IMR-90 (cell line): ENCODE measurements at regions not wholly inside any gene's neighbourhood (a gene's known extent, or its start where the extent isn't known, plus 50 kb on each side); places are given as distances from the start of the nearest gene placed in this dataset.

Experiments
- ATAC-seq: fragments of 200-7000 bp; cut with Tn5 transposase; 2 replicates; pipeline ENCODE4 v1.9.1; 2020; ENCODE audit warnings: low read depth, mild to moderate bottlenecking, moderate library complexity
- BruUV-seq: library from RNA; stranded (reverse); fragments of 400-500 nt; replicated peaks from 2 replicates; lab custom pipeline; 2021; lab: Mats Ljungman, UMichigan
- CTCF ChIA-PET: fragments of 300-600 bp; formaldehyde crosslinking; extraction: SDS; loops from one replicate; lab custom pipeline; 2021; ENCODE audit warnings: antibody characterized with exemption; lab: Yijun Ruan, JAX
- POLR2A ChIA-PET: fragments of 300-600 bp; sonication (Branson Sonifier 250); formaldehyde crosslinking; loops from one replicate; lab custom pipeline; 2022; ENCODE audit warnings: antibody characterized with exemption; ENCODE audit not compliant: unreplicated experiment; lab: Charles Lee
- DNase-seq: peaks from one replicate; pipeline ENCODE4 v3.0.0; 2013
- H2AFZ ChIP-seq: replicated peaks from 2 replicates; pipeline ENCODE3; 2013; ENCODE audit warnings: low read length, mild to moderate bottlenecking; ENCODE audit not compliant: poor library complexity
- H2AK5ac ChIP-seq: 2 replicates; pipeline ENCODE4 v1.6.1; 2013; ENCODE audit warnings: low read depth, low read length, inconsistent platforms
- H2AK9ac ChIP-seq: replicated peaks from 2 replicates; pipeline ENCODE3; 2013; ENCODE audit warnings: mild to moderate bottlenecking, low read depth, low read length, moderate library complexity; ENCODE audit not compliant: poor library complexity
- H2BK120ac ChIP-seq: 2 replicates; pipeline ENCODE4 v1.6.1; 2013; ENCODE audit warnings: low read depth, low read length, inconsistent platforms
- H2BK15ac ChIP-seq: 3 replicates; pipeline ENCODE4 v1.6.1; 2013; ENCODE audit warnings: low read depth, low read length, inconsistent platforms
- H2BK20ac ChIP-seq: 2 replicates; pipeline ENCODE4 v1.6.1; 2013; ENCODE audit warnings: low read depth, mild to moderate bottlenecking, inconsistent platforms, low read length, moderate library complexity
- H2BK5ac ChIP-seq: 2 replicates; pipeline ENCODE4 v1.6.1; 2013; ENCODE audit warnings: mild to moderate bottlenecking, low read depth, low read length, inconsistent platforms; ENCODE audit not compliant: poor library complexity, severe bottlenecking
- H3K14ac ChIP-seq: replicated peaks from 2 replicates; pipeline ENCODE4 v1.6.1; 2013; ENCODE audit warnings: low read depth, low read length, inconsistent platforms
- H3K18ac ChIP-seq: 2 replicates; pipeline ENCODE4 v1.6.1; 2013; ENCODE audit warnings: low read depth, low read length, control low read depth
- H3K23ac ChIP-seq: 2 replicates; pipeline ENCODE4 v1.6.1; 2013; ENCODE audit warnings: low read depth, low read length, inconsistent platforms
- H3K27ac ChIP-seq: 2 replicates; pipeline ENCODE4 v1.5.1; 2013; ENCODE audit warnings: mild to moderate bottlenecking, control low read depth, low read length; ENCODE audit not compliant: insufficient read depth
- H3K27me3 ChIP-seq: 2 replicates; pipeline ENCODE4 v1.6.1; 2013; ENCODE audit warnings: low read length; ENCODE audit not compliant: control insufficient read depth, insufficient read depth
- H3K36me3 ChIP-seq: 2 replicates; pipeline ENCODE4 v1.6.1; 2013; ENCODE audit warnings: low read length, mixed read lengths; ENCODE audit not compliant: control insufficient read depth, insufficient read depth
- H3K4ac ChIP-seq: 2 replicates; pipeline ENCODE4 v1.6.1; 2013; ENCODE audit warnings: low read depth, low read length, inconsistent platforms
- H3K4me1 ChIP-seq: 2 replicates; pipeline ENCODE4 v1.6.1; 2013; ENCODE audit warnings: low read length, mixed read lengths; ENCODE audit not compliant: control insufficient read depth, insufficient read depth
- H3K4me2 ChIP-seq: 2 replicates; pipeline ENCODE4 v1.6.1; 2013; ENCODE audit warnings: low read depth, mild to moderate bottlenecking, control low read depth, low read length, moderate library complexity
- H3K4me3 ChIP-seq: 2 replicates; pipeline ENCODE4 v1.5.1; 2013; ENCODE audit warnings: low read depth, mild to moderate bottlenecking, control low read depth, low read length, moderate library complexity; ENCODE audit not compliant: insufficient read depth
- H3K56ac ChIP-seq: 2 replicates; pipeline ENCODE4 v1.6.1; 2013; ENCODE audit warnings: low read length, inconsistent platforms; ENCODE audit not compliant: insufficient read depth; ENCODE audit errors: extremely low read depth
- H3K79me1 ChIP-seq, 2 experiments: 2 replicates each; pipeline ENCODE4 v1.6.1; 2013; ENCODE audit warnings: low read length in 2 of 2, inconsistent platforms in 1 of 2, low read depth in 1 of 2
- H3K9ac ChIP-seq: 2 replicates; pipeline ENCODE4 v1.6.1; 2013; ENCODE audit warnings: low read depth, low read length, control low read depth
- H3K9me1 ChIP-seq: 2 replicates; pipeline ENCODE4 v1.6.1; 2013; ENCODE audit warnings: low read length, inconsistent platforms; ENCODE audit not compliant: insufficient read depth
- H3K9me3 ChIP-seq: 2 replicates; pipeline ENCODE4 v1.6.1; 2013; ENCODE audit warnings: low read length; ENCODE audit not compliant: control insufficient read depth, insufficient read depth
- H4K20me1 ChIP-seq: 2 replicates; pipeline ENCODE4 v1.6.1; 2013; ENCODE audit warnings: low read length, inconsistent platforms; ENCODE audit not compliant: insufficient read depth
- H4K5ac ChIP-seq: 2 replicates; pipeline ENCODE4 v1.6.1; 2013; ENCODE audit warnings: mild to moderate bottlenecking, low read depth, low read length, control low read depth
- H4K8ac ChIP-seq, 2 experiments: 2 replicates each; pipeline ENCODE4 v1.6.1; 2013; ENCODE audit warnings: low read depth in 2 of 2, low read length in 2 of 2, control low read depth in 1 of 2, inconsistent platforms in 1 of 2
- H4K91ac ChIP-seq: 2 replicates; pipeline ENCODE4 v1.6.1; 2013; ENCODE audit warnings: low read depth, low read length, inconsistent platforms; ENCODE audit not compliant: insufficient read depth
- BHLHE40 ChIP-seq: fragments of 150-350 bp; IDR thresholded peaks from 2 replicates; pipeline ENCODE4 v1.6.1; 2016; ENCODE audit warnings: mild to moderate bottlenecking, low read depth, low read length
- NFE2L2 ChIP-seq: fragments of 150-350 bp; IDR thresholded peaks from 2 replicates; pipeline ENCODE4 v1.6.1; 2016; ENCODE audit warnings: low read depth, mild to moderate bottlenecking, low read length
- WGBS, 2 experiments: methylation state at CpG; one replicate each; pipeline versions ENCODE4 v1.1.5 to v1.1.7; 2013; ENCODE audit warnings: missing lambda C conversion rate in 2 of 2; ENCODE audit not compliant: insufficient read length in 1 of 2; ENCODE audit errors: extremely low coverage in 2 of 2; 5-methylcytosine and 5-hydroxymethylcytosine counted together
- dilution Hi-C: fragments of 300-500 bp; cut with HindIII; formaldehyde crosslinking; loops from one replicate; pipeline ENCODE4 v1.14.3; 2018; ENCODE audit warnings: low sequenced_read_pairs; ENCODE audit not compliant: unreplicated experiment
- in situ Hi-C: fragments of 300-500 bp; cut with MboI; formaldehyde crosslinking; loops from 3 replicates; pipeline ENCODE4 v1.14.3; 2019; ENCODE audit warnings: low sequenced_read_pairs, inconsistent platforms, mixed read lengths
- intact Hi-C: fragments of 100-400 bp; cut with micrococcal nuclease; formaldehyde crosslinking; loops from 2 replicates; pipeline ENCODE4 v1.10.0; 2022

- H3K23ac ChIP-seq = no peak overlapping the region
- dilution Hi-C loops = no loop called here
- no peaks in the 10 kb centered on the region for H3K4me1 ChIP-seq
- H4K5ac ChIP-seq = no peak overlapping the region
- H2BK120ac ChIP-seq = no peak overlapping the region
- BruUV-seq = no TSS peak
- no peak overlapping the region for H2AFZ ChIP-seq
- no peaks in the 10 kb centered on the region for H4K20me1 ChIP-seq
- H3K4me3 ChIP-seq = no peak overlapping the region
- POLR2A ChIA-PET = no interaction called here
- no peaks in the 10 kb centered on the region for H3K27me3 ChIP-seq
- H3K79me1 ChIP-seq = no peaks in the 10 kb centered on the region
- H3K56ac ChIP-seq = no peak overlapping the region
- no peaks in the 10 kb centered on the region for H3K36me3 ChIP-seq
- no peak overlapping the region for H2AK9ac ChIP-seq
- H3K9ac ChIP-seq = no peak overlapping the region
- no peak overlapping the region for H2BK5ac ChIP-seq
- H3K9me3 ChIP-seq = no peaks in the 10 kb centered on the region; the same call in 1 of the 2 replicates
- in situ Hi-C loops = no loop called here
- ATAC-seq (no peak), DNase-seq (no peak)
- CTCF ChIA-PET = no interaction called here
- no peak overlapping the region for H2BK15ac ChIP-seq
- H3K27ac ChIP-seq = no peak overlapping the region
- no peak overlapping the region for H3K4me2 ChIP-seq
- H3K18ac ChIP-seq = no peak overlapping the region
- no peak overlapping the region for H2AK5ac ChIP-seq
- intact Hi-C loops = no loop called here
- H4K91ac ChIP-seq = no peak overlapping the region
- H3K4ac ChIP-seq = no peak overlapping the region
- H4K8ac ChIP-seq = no peak overlapping the region
- H2BK20ac ChIP-seq = no peak overlapping the region
- no peak overlapping the region for H3K14ac ChIP-seq
- no CpG with 5 or more reads among the region's 2 CpGs for WGBS, 2 experiments
- no peaks in the 10 kb centered on the region for H3K9me1 ChIP-seq
- TF ChIP-seq NFE2L2 (no peak), BHLHE40 (no peak)
Measured at GRCh38 chr9:118058227-118058626, 354.0 kb downstream of the TLR4 start.
